GM18868 (cell line): ENCODE measurements at regions not wholly inside any gene's neighbourhood (a gene's known extent, or its start where the extent isn't known, plus 50 kb on each side); places are given as distances from the start of the nearest gene placed in this dataset.
"Not testable (repeated sequence)": the region's sequence is repeated elsewhere in the genome, so short reads cannot be mapped to it uniquely, and the experiment has no call there.

ENCODE experiments used
- ATAC-seq: cut with Tn5 transposase; IDR thresholded peaks from one replicate; pipeline ENCODE4 v1.9.1; 2021; ENCODE audit warnings: mild to moderate bottlenecking, moderate library complexity; ENCODE audit not compliant: unreplicated experiment

- ATAC-seq: no peak
Measured at GRCh38 chr2:18991177-18992168, 366.9 kb downstream of the OSR1 start.

- ATAC-seq: no peak
Measured at GRCh38 chr2:18988631-18989232, 369.7 kb downstream of the OSR1 start.

GRCh38 chr2:18987592-18988073 is 370.8 kb downstream of the OSR1 start:
- no peak for ATAC-seq

GRCh38 chr2:18987016-18987415 is 371.4 kb downstream of the OSR1 start:
- no peak for ATAC-seq

GRCh38 chr2:18986046-18986445 is 372.4 kb downstream of the OSR1 start:
- ATAC-seq: no peak

GRCh38 chr2:18980786-18981430 is 377.5 kb downstream of the OSR1 start:
- ATAC-seq: no peak

- no peak for ATAC-seq
Measured at GRCh38 chr2:18980104-18980785, 378.2 kb downstream of the OSR1 start.

- ATAC-seq: no peak
Measured at GRCh38 chr2:18977409-18977808, 381.0 kb downstream of the OSR1 start.

GRCh38 chr2:18976168-18976961 is 382.1 kb downstream of the OSR1 start:
- ATAC-seq: peak; percentile 90

- no peak for ATAC-seq
Measured at GRCh38 chr2:18975506-18976167, 382.8 kb downstream of the OSR1 start.

GRCh38 chr2:18971628-18972027 is 382.3 kb upstream of the NT5C1B start:
- no peak for ATAC-seq

- ATAC-seq: no peak
Measured at GRCh38 chr2:18971069-18971378, 381.7 kb upstream of the NT5C1B start.

- ATAC-seq: no peak
Measured at GRCh38 chr2:18966131-18966530, 376.8 kb upstream of the NT5C1B start.

GRCh38 chr2:18963739-18964256 is 374.4 kb upstream of the NT5C1B start:
- not testable (repeated sequence) for ATAC-seq

GRCh38 chr2:18961991-18962421 is 372.6 kb upstream of the NT5C1B start:
- no peak for ATAC-seq

- ATAC-seq: no peak
Measured at GRCh38 chr2:18959952-18960717, 370.8 kb upstream of the NT5C1B start.

- no peak for ATAC-seq
Measured at GRCh38 chr2:18959200-18959599, 369.8 kb upstream of the NT5C1B start.

- no peak for ATAC-seq
Measured at GRCh38 chr2:18957909-18958308, 368.5 kb upstream of the NT5C1B start.

GRCh38 chr2:18950361-18950851 is 361.0 kb upstream of the NT5C1B start:
- no peak for ATAC-seq
